ENCODE measurements at regions not wholly inside any gene's neighbourhood (a gene's known extent, or its start where the extent isn't known, plus 50 kb on each side); places are given as distances from the start of the nearest gene placed in this dataset.

DNA sequence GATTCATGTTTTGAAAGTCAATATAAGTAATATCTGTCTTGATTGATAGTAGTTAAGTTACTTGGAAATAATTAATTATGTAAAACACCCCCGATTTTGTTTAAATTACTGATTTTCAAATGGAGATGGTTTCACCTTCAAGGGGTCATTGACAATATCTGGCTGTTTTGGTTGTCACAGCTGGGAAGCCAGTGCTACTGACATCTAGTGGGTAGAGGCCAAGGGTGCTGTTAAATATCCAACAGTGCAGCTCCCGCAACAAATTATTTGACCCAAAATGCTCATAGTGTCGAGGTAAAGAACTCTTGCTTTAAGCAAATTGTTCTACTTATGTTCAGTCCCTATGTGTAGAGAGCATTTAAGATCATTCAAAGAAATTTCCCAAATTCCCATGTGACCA lies 50.6 kb upstream of the PCDH20 start:
- Histone ChIP-seq H3K27me3 (no peaks in the 10 kb centered on the region), H3K9me3 (no peaks in the 10 kb centered on the region), H3K27ac (no peak overlapping the region), H3K36me3 (no peaks in the 10 kb centered on the region), H3K4me1 (no peaks in the 10 kb centered on the region), H3K4me3 (no peak overlapping the region)
- intact Hi-C loops (cut with DNase I): no loop called here
- DNase-seq: no peak
- TF ChIP-seq, protein P1, sequence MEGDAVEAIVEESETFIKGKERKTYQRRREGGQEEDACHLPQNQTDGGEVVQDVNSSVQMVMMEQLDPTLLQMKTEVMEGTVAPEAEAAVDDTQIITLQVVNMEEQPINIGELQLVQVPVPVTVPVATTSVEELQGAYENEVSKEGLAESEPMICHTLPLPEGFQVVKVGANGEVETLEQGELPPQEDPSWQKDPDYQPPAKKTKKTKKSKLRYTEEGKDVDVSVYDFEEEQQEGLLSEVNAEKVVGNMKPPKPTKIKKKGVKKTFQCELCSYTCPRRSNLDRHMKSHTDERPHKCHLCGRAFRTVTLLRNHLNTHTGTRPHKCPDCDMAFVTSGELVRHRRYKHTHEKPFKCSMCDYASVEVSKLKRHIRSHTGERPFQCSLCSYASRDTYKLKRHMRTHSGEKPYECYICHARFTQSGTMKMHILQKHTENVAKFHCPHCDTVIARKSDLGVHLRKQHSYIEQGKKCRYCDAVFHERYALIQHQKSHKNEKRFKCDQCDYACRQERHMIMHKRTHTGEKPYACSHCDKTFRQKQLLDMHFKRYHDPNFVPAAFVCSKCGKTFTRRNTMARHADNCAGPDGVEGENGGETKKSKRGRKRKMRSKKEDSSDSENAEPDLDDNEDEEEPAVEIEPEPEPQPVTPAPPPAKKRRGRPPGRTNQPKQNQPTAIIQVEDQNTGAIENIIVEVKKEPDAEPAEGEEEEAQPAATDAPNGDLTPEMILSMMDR (IDR thresholded peaks at IDR 0.05): no peak
- TF ChIP-seq POLR2A (IDR thresholded peaks at IDR 0.05): no peak
- 34 to 55% methylated on average over 3 of the region's 3 CpGs for WGBS, 2 donors

Small RNA genes lying in the stretch of these regions (small RNA-seq; reads per million reads assigned to genes)
- 0 reads per million in 4 donors for gene AL353765.1
- gene AL356102.1: 0 reads per million in 4 donors
- 0 reads per million in 4 donors for gene MIR4704
- gene MIR548X2: 0 reads per million in 4 donors
- 0 reads per million in 4 donors for gene RNU6-81P
